ENCODE measurements at regions not wholly inside any gene's neighbourhood (a gene's known extent, or its start where the extent isn't known, plus 50 kb on each side); places are given as distances from the start of the nearest gene placed in this dataset.

DNA sequence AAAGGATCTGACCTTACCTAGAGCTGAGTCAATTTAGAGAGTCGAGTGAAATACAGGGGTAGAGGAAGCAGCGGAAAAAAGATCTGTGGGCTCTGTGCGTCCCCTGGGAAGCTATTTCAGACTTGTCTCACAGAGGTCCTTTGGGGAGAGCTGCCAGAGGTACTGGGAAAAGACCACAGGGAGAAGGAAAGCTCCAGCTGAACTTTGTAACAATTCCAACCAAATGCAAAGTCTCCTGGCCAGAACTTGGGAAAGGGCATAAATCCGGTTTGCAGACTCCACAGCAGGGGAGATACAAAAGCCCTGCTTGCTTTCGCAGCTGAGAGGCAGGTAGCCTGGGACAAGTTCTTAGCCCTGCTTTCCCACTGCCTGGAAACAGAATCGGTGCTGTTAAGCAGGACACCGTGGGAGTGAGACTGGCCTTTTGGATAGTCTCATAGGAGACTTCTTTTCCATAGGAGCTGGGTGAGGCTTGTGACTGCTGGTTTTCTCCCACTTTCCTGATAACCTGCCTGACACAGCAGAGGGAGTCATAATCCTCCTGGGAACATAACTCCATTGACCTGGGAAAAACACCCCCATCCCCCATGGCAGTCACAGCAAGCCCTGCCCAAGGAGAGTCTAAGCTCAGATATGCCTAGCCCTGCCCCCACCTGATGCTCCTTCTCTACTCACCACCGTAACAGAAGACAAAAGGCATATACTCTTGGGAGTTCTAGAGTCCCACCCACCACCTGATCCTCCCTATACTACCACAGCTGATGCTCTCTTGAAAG is 926.2 kb downstream of the KCNMA1 start:
- TF ChIP-seq POLR2AphosphoS5 (IDR thresholded peaks at IDR 0.05; ENCODE audit: insufficient read depth in 1 of 2, low read depth in 1 of 2) = no peak
- H3K36me3 ChIP-seq = no peaks in the 10 kb centered on the region
- H3K9me3 ChIP-seq = no peaks in the 10 kb centered on the region
- no peak for DNase-seq (ENCODE audit: extremely low spot score in 2 of 2)
- no peaks in the 10 kb centered on the region for H3K4me1 ChIP-seq
- intact Hi-C loops (cut with DNase I) = no loop called here
- H3K27ac ChIP-seq = no peak overlapping the region
- H3K27me3 ChIP-seq = no peaks in the 10 kb centered on the region
- H3K4me3 ChIP-seq = no peak overlapping the region

DNA sequence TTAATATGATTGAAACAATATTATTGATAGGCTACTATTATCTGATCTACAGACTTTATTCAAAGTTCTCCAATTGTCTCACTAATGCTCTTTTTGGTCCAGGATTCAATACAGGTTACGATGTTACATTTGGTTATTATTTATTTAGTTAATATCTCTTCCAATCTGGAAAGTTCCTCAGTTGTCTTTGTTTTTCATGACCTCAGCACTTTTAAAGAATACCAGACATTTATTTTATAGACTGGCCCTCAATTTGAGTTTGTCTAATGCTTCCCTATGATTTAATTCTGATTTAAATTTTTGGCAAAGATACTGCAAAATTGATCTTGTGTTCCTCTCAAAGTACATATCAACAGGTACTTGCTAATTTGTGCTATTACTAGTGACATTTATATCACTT is 937.4 kb downstream of the KCNMA1 start:
- Histone ChIP-seq H3K27ac (no peak overlapping the region), H3K9me3 (no peaks in the 10 kb centered on the region), H3K27me3 (no peaks in the 10 kb centered on the region), H3K4me1 (no peaks in the 10 kb centered on the region), H3K4me3 (no peak overlapping the region), H3K36me3 (no peaks in the 10 kb centered on the region)
- TF ChIP-seq, protein P1, sequence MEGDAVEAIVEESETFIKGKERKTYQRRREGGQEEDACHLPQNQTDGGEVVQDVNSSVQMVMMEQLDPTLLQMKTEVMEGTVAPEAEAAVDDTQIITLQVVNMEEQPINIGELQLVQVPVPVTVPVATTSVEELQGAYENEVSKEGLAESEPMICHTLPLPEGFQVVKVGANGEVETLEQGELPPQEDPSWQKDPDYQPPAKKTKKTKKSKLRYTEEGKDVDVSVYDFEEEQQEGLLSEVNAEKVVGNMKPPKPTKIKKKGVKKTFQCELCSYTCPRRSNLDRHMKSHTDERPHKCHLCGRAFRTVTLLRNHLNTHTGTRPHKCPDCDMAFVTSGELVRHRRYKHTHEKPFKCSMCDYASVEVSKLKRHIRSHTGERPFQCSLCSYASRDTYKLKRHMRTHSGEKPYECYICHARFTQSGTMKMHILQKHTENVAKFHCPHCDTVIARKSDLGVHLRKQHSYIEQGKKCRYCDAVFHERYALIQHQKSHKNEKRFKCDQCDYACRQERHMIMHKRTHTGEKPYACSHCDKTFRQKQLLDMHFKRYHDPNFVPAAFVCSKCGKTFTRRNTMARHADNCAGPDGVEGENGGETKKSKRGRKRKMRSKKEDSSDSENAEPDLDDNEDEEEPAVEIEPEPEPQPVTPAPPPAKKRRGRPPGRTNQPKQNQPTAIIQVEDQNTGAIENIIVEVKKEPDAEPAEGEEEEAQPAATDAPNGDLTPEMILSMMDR (IDR thresholded peaks at IDR 0.05) = no peak
- DNase-seq (ENCODE audit: extremely low spot score in 2 of 2) = no peak
- intact Hi-C loops (cut with DNase I) = no loop called here

DNA sequence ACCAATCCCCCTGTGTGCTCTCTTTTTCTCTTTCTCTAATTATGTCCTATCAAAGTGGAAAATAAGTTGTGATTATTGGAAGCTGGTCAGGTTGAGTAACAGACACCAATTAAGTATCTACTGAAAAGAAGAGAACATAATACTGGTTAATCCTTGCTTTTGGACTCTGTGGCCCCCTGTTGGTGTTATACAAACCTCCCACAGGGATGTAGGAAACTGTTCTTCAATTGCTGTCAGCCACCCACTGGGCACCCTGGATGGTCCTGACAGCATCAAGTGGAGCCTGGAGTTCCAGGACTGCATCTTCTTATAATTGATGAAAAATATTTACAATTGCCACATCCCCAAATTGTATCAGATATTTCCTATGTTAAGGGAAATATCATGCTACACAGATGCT is 939.7 kb downstream of the KCNMA1 start:
- Histone ChIP-seq H3K9me3 (no peaks in the 10 kb centered on the region), H3K27me3 (no peaks in the 10 kb centered on the region), H3K27ac (no peak overlapping the region), H3K4me3 (no peak overlapping the region), H3K36me3 (no peaks in the 10 kb centered on the region), H3K4me1 (no peaks in the 10 kb centered on the region)
- no peak for DNase-seq (ENCODE audit: extremely low spot score in 2 of 2)
- intact Hi-C loops (cut with DNase I) = no loop called here
- TF ChIP-seq, protein P1 (IDR thresholded peaks at IDR 0.05) = no peak
- TF ChIP-seq POLR2A (IDR thresholded peaks at IDR 0.05) = no peak
- no peak for TF ChIP-seq POLR2AphosphoS5 (IDR thresholded peaks at IDR 0.05; ENCODE audit: insufficient read depth in 1 of 2, low read depth in 1 of 2)

DNA sequence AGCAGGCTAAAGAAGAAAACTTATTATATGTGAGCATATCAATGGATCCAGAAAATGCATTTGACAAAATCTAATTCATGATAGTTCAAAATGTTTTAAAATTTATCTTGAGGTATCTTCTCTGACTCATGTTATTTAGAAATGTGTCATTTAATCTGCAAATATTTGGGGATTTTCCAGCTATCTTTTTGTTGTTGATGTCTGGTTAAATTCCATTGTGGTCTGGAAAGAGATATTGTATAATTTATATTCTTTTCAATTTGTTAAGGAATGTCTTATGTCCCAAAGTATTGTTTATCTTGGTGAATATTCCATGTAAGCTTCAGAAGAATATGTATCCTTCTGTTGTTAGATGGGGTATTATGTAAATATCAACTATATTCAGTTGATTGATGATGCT is 942.5 kb downstream of the KCNMA1 start:
- no peaks in the 10 kb centered on the region for H3K36me3 ChIP-seq

DNA sequence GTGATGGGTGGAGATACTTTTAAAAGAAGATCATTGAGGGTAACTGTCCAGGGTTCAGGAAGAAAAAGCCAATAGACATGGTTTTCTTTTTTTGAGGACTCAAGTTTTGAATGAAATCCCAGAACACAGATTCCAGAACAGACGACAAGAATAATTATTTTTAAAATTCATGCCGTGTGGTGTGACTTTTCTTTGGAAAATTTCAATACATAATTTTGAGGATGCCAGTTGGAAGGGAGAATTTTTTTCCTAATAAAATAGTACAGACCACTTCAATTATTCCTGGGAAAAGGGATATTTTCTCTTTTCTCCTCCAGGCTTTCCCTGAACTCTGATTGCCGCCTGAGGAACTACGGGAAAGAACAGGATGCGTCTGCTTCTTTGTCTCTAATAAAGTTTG is 951.4 kb downstream of the KCNMA1 start:
- intact Hi-C loops (cut with DNase I) = no loop called here
- TF ChIP-seq POLR2AphosphoS5 (IDR thresholded peaks at IDR 0.05; ENCODE audit: insufficient read depth in 1 of 2, low read depth in 1 of 2) (no peak), POLR2A (IDR thresholded peaks at IDR 0.05) (no peak)
- TF ChIP-seq, protein P1 (IDR thresholded peaks at IDR 0.05) = no peak
- no peak for DNase-seq (ENCODE audit: extremely low spot score in 2 of 2)
- no peak overlapping the region for H3K27ac ChIP-seq
- no peaks in the 10 kb centered on the region for H3K27me3 ChIP-seq
- H3K4me1 ChIP-seq = no peaks in the 10 kb centered on the region
- no peak overlapping the region for H3K4me3 ChIP-seq
- H3K36me3 ChIP-seq = no peaks in the 10 kb centered on the region
- no peaks in the 10 kb centered on the region for H3K9me3 ChIP-seq

More for the DNA sequence above, 942.5 kb downstream of the KCNMA1 start:
- H3K4me1 ChIP-seq = no peaks in the 10 kb centered on the region
- H3K27ac ChIP-seq = no peak overlapping the region
- TF ChIP-seq POLR2A (IDR thresholded peaks at IDR 0.05) (no peak), POLR2AphosphoS5 (IDR thresholded peaks at IDR 0.05; ENCODE audit: insufficient read depth in 1 of 2, low read depth in 1 of 2) (no peak)
- TF ChIP-seq, protein P1 (IDR thresholded peaks at IDR 0.05) = no peak
- no peak overlapping the region for H3K4me3 ChIP-seq
- no peaks in the 10 kb centered on the region for H3K27me3 ChIP-seq
- no peaks in the 10 kb centered on the region for H3K9me3 ChIP-seq
- DNase-seq (ENCODE audit: extremely low spot score in 2 of 2) = no peak
- intact Hi-C loops (cut with DNase I) = no loop called here

Data from vagina (tissue), 2 donors.